H9 (cell line): ENCODE measurements at regions not wholly inside any gene's neighbourhood (a gene's known extent, or its start where the extent isn't known, plus 50 kb on each side); places are given as distances from the start of the nearest gene placed in this dataset.

Experiments used
- DNase-seq: peaks from one replicate; pipeline ENCODE4 v3.0.0-alpha.2; 2017
- H2AFZ ChIP-seq: one replicate; pipeline ENCODE4 v1.6.1; 2013; ENCODE audit warnings: mild to moderate bottlenecking, low read length, control low read depth, moderate library complexity
- H2AK5ac ChIP-seq: 2 replicates; pipeline ENCODE4 v1.6.1; 2013; ENCODE audit warnings: low read length, control low read depth, mixed read lengths; ENCODE audit not compliant: insufficient read length
- H2BK120ac ChIP-seq: one replicate; pipeline ENCODE4 v1.6.1; 2013; ENCODE audit warnings: low read depth, mild to moderate bottlenecking, low read length, control low read depth, inconsistent platforms; ENCODE audit not compliant: poor library complexity, severe bottlenecking
- H2BK12ac ChIP-seq: 2 replicates; pipeline ENCODE4 v1.6.1; 2013; ENCODE audit warnings: low read length, control low read depth, mixed read lengths, low read depth; ENCODE audit not compliant: insufficient read length
- H2BK15ac ChIP-seq: 2 replicates; pipeline ENCODE4 v1.6.1; 2013; ENCODE audit warnings: low read depth, low read length, control low read depth
- H2BK20ac ChIP-seq: one replicate; pipeline ENCODE4 v1.6.1; 2013; ENCODE audit warnings: low read depth, mild to moderate bottlenecking, low read length, control low read depth, inconsistent platforms; ENCODE audit not compliant: poor library complexity, severe bottlenecking
- H2BK5ac ChIP-seq: 2 replicates; pipeline ENCODE4 v1.6.1; 2013; ENCODE audit warnings: low read length, control low read depth, mixed read lengths; ENCODE audit not compliant: insufficient read length
- H3K14ac ChIP-seq: 2 replicates; pipeline ENCODE4 v1.6.1; 2013; ENCODE audit warnings: low read length, control low read depth; ENCODE audit not compliant: insufficient read depth
- H3K18ac ChIP-seq: 2 replicates; pipeline ENCODE4 v1.6.1; 2013; ENCODE audit warnings: low read depth, mild to moderate bottlenecking, mixed read lengths, low read length, control low read depth; ENCODE audit not compliant: insufficient read length
- H3K23ac ChIP-seq: 2 replicates; pipeline ENCODE4 v1.6.1; 2013; ENCODE audit warnings: low read length, control low read depth, mixed read lengths, low read depth; ENCODE audit not compliant: insufficient read length
- H3K23me2 ChIP-seq: 2 replicates; pipeline ENCODE4 v1.6.1; 2013; ENCODE audit warnings: low read depth, mild to moderate bottlenecking, mixed read lengths, low read length, control low read depth; ENCODE audit not compliant: insufficient read length, poor library complexity, severe bottlenecking
- H3K27ac ChIP-seq: 2 replicates; pipeline ENCODE4 v1.5.1; 2013; ENCODE audit warnings: low read length, control low read depth, mixed read lengths, low read depth; ENCODE audit not compliant: insufficient read length
- H3K27me3 ChIP-seq: 2 replicates; pipeline ENCODE4 v1.6.1; 2013; ENCODE audit warnings: low read length, control low read depth, inconsistent platforms; ENCODE audit not compliant: insufficient read depth
- H3K4ac ChIP-seq: 2 replicates; pipeline ENCODE4 v1.6.1; 2013; ENCODE audit warnings: low read depth, mild to moderate bottlenecking, control low read depth, inconsistent platforms, low read length, moderate library complexity
- H3K4me1 ChIP-seq: 2 replicates; pipeline ENCODE4 v1.6.1; 2013; ENCODE audit warnings: low read length, control low read depth, inconsistent platforms; ENCODE audit not compliant: insufficient read depth
- H3K4me2 ChIP-seq: 2 replicates; pipeline ENCODE4 v1.6.1; 2013; ENCODE audit warnings: low read length, control low read depth, mixed read lengths; ENCODE audit not compliant: insufficient read length, insufficient read depth
- H3K56ac ChIP-seq: 2 replicates; pipeline ENCODE4 v1.6.1; 2013; ENCODE audit warnings: low read depth, mild to moderate bottlenecking, mixed read lengths, low read length, control low read depth; ENCODE audit not compliant: insufficient read length
- H3K79me1 ChIP-seq: 2 replicates; pipeline ENCODE4 v1.6.1; 2013; ENCODE audit warnings: low read depth, mild to moderate bottlenecking, moderate library complexity, low read length, control low read depth, inconsistent platforms; ENCODE audit not compliant: insufficient read depth, poor library complexity, severe bottlenecking
- H3K79me2 ChIP-seq: 2 replicates; pipeline ENCODE4 v1.6.1; 2013; ENCODE audit warnings: low read length, control low read depth, inconsistent platforms; ENCODE audit not compliant: insufficient read depth
- H3K9ac ChIP-seq: 2 replicates; pipeline ENCODE4 v1.6.1; 2013; ENCODE audit warnings: low read length, control low read depth, mixed read lengths; ENCODE audit not compliant: insufficient read length; ENCODE audit errors: extremely low read depth
- H3K9me3 ChIP-seq: one replicate; pipeline ENCODE4 v1.6.1; 2013; ENCODE audit warnings: low read depth, low read length, inconsistent platforms; ENCODE audit not compliant: control insufficient read depth
- H3T11ph ChIP-seq: one replicate; pipeline ENCODE4 v1.6.1; 2013; ENCODE audit warnings: mild to moderate bottlenecking, low read length, control low read depth, inconsistent platforms
- H4K20me1 ChIP-seq: one replicate; pipeline ENCODE4 v1.6.1; 2013; ENCODE audit not compliant: control insufficient read depth, insufficient read length, insufficient read depth
- H4K5ac ChIP-seq: 2 replicates; pipeline ENCODE4 v1.6.1; 2013; ENCODE audit warnings: low read depth, mild to moderate bottlenecking, mixed read lengths, low read length, control low read depth; ENCODE audit not compliant: insufficient read length
- H4K8ac ChIP-seq: replicated peaks from 2 replicates; pipeline ENCODE4 v1.6.1; 2013; ENCODE audit warnings: low read length, control low read depth, mixed read lengths, low read depth; ENCODE audit not compliant: insufficient read length
- H4K91ac ChIP-seq: 2 replicates; pipeline ENCODE4 v1.6.1; 2013; ENCODE audit warnings: low read depth, mild to moderate bottlenecking, moderate library complexity, mixed read lengths, low read length, control low read depth; ENCODE audit not compliant: insufficient read length
- H3K27ac Mint-ChIP-seq, 3 experiments: 2 replicates in 2 of 3; 3 replicates in 1 of 3; pipeline ENCODE4 v1.8.0; 2020 to 2021; ENCODE audit warnings: mixed read lengths in 3 of 3, mild to moderate bottlenecking in 1 of 3, moderate library complexity in 1 of 3
- H3K27me3 Mint-ChIP-seq: 2 replicates; pipeline ENCODE4 v1.8.0; 2021; ENCODE audit warnings: low read depth, mild to moderate bottlenecking, moderate library complexity, mixed read lengths
- H3K36me3 Mint-ChIP-seq, 3 experiments: 2 replicates in 2 of 3; 3 replicates in 1 of 3; pipeline ENCODE4 v1.8.0; 2020 to 2021; ENCODE audit warnings: low read depth in 3 of 3, mixed read lengths in 3 of 3; ENCODE audit not compliant: insufficient read depth in 1 of 3
- H3K4me1 Mint-ChIP-seq, 2 experiments: 2 replicates each; pipeline ENCODE4 v1.8.0; 2020; ENCODE audit warnings: mixed read lengths in 2 of 2
- H3K4me3 Mint-ChIP-seq, 2 experiments: 2 replicates in 1 of 2; 3 replicates in 1 of 2; pipeline ENCODE4 v1.8.0; 2020 to 2021; ENCODE audit warnings: mild to moderate bottlenecking in 2 of 2, mixed read lengths in 2 of 2, moderate library complexity in 1 of 2
- H3K9me3 Mint-ChIP-seq, 2 experiments: 2 replicates in 1 of 2; 3 replicates in 1 of 2; pipeline ENCODE4 v1.8.0; 2020; ENCODE audit warnings: mild to moderate bottlenecking in 2 of 2, mixed read lengths in 2 of 2, moderate library complexity in 1 of 2
- CTCF ChIP-seq: fragments of 200-600 bp; sonication (generic); conservative IDR thresholded peaks from 3 replicates; pipeline ENCODE4 v1.8.0; 2021; ENCODE audit warnings: antibody characterized with exemption, mild to moderate bottlenecking
- WGBS: extraction: QIAGEN DNeasy Blood & Tissue Kit; methylation state at CpG from one replicate; pipeline ENCODE4 v1.1.7; 2013; ENCODE audit warnings: missing lambda C conversion rate, low lambda C conversion rate, mixed read lengths; ENCODE audit not compliant: insufficient read length; ENCODE audit errors: extremely low coverage; 5-methylcytosine and 5-hydroxymethylcytosine counted together

DNA sequence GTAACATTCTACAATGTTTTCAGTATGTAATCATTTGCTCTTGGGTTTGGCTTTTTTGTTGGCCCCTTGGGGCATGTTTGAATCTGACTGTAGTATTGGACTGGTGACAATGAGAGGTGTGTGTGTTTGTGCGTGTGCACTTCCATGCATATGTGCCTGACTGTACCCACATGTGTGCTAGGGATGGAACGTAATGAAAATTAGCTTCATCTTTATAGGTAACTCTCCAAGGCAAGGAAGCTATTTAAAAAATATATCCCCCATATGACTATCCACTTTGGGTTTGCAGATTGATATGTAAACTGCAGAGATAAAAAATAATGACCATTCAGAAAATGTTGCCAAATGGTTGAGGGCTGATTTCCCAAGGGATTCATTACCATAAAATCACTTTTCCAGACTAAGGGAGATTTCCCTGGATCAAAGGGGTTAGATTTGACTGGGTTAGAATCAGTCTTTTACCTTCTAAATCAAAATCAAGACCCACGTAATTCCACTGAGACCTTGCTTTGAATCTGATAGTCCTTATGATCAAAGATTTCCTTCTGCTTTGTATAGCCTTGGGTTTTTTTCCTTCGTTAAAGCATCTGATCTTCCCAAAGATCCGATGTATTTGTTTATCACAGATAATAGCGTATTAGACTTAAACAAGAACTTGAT lies 189.7 kb downstream of the CENPF start:
- Mint-ChIP-seq H3K4me3 (no peak overlapping the region), H3K27ac (no peak overlapping the region), H3K4me1 (peaks cover 2% of the 10 kb centered on the region in 2 experiments; a peak in 1 of 4 replicates), H3K27me3 (no peaks in the 10 kb centered on the region), H3K36me3 (no peaks in the 10 kb centered on the region), H3K9me3 (no peaks in the 10 kb centered on the region)
- no peak for TF ChIP-seq CTCF
- no peak overlapping the region for H3K9ac ChIP-seq
- no peaks in the 10 kb centered on the region for H3K23me2 ChIP-seq
- no peak overlapping the region for H3K56ac ChIP-seq
- no peaks in the 10 kb centered on the region for H3K9me3 ChIP-seq
- H2BK5ac ChIP-seq: no peak overlapping the region
- no peak overlapping the region for H2BK12ac ChIP-seq
- no peak overlapping the region for H3K14ac ChIP-seq
- H3K4ac ChIP-seq: no peak overlapping the region
- H2BK20ac ChIP-seq: no peak overlapping the region
- no peaks in the 10 kb centered on the region for H3K27me3 ChIP-seq
- H3K4me2 ChIP-seq: no peak overlapping the region
- H4K5ac ChIP-seq: no peak overlapping the region
- no peaks in the 10 kb centered on the region for H4K20me1 ChIP-seq
- no peak overlapping the region for H4K8ac ChIP-seq
- no peak for DNase-seq
- no peak overlapping the region for H2AFZ ChIP-seq
- no peak overlapping the region for H3K27ac ChIP-seq
- no peak overlapping the region for H2AK5ac ChIP-seq
- H3T11ph ChIP-seq: no peak overlapping the region
- H3K23ac ChIP-seq: no peak overlapping the region
- no peaks in the 10 kb centered on the region; the same call in 1 of the 2 replicates for H3K4me1 ChIP-seq
- no peak overlapping the region for H2BK15ac ChIP-seq
- no peak overlapping the region for H4K91ac ChIP-seq
- H2BK120ac ChIP-seq: no peak overlapping the region
- no peaks in the 10 kb centered on the region for H3K79me2 ChIP-seq
- no peaks in the 10 kb centered on the region for H3K79me1 ChIP-seq
- H3K18ac ChIP-seq: no peak overlapping the region
- WGBS: no CpG with 5 or more reads among the region's 6 CpGs
